HEK293 (cell line): ENCODE measurements at regions not wholly inside any gene's neighbourhood (a gene's known extent, or its start where the extent isn't known, plus 50 kb on each side); places are given as distances from the start of the nearest gene placed in this dataset.

Source experiments
- CTCF ChIP-seq: fragments of 450-650 bp; formaldehyde crosslinking; IDR thresholded peaks from 2 replicates; pipeline ENCODE4 v1.5.1; 2016; ENCODE audit warnings: missing biosample characterization, missing genetic modification characterization
- MYNN ChIP-seq: fragments of 450-650 bp; formaldehyde crosslinking; IDR thresholded peaks from 2 replicates; pipeline ENCODE4 v1.5.1; 2016; ENCODE audit warnings: missing biosample characterization, missing genetic modification characterization, borderline replicate concordance
- ZNF138 ChIP-seq: fragments of 450-650 bp; formaldehyde crosslinking; IDR thresholded peaks from 2 replicates; pipeline ENCODE4 v1.5.1; 2016; ENCODE audit warnings: missing biosample characterization, missing genetic modification characterization, borderline replicate concordance
- ZNF239 ChIP-seq: fragments of 450-650 bp; formaldehyde crosslinking; IDR thresholded peaks from 2 replicates; pipeline ENCODE4 v1.5.1; 2016; ENCODE audit warnings: missing biosample characterization, missing genetic modification characterization
- ZNF248 ChIP-seq: fragments of 450-650 bp; formaldehyde crosslinking; IDR thresholded peaks from 2 replicates; pipeline ENCODE4 v1.5.1; 2017; ENCODE audit warnings: missing biosample characterization, missing genetic modification characterization
- ZNF350 ChIP-seq: fragments of 450-650 bp; formaldehyde crosslinking; IDR thresholded peaks from 2 replicates; pipeline ENCODE4 v1.5.0; 2017; ENCODE audit warnings: missing biosample characterization, mild to moderate bottlenecking, missing genetic modification characterization
- ZNF561 ChIP-seq: fragments of 450-650 bp; IDR thresholded peaks from 2 replicates; pipeline ENCODE4 v1.5.1; 2018; ENCODE audit warnings: missing biosample characterization, missing genetic modification characterization, borderline replicate concordance
- ZNF707 ChIP-seq: fragments of 450-650 bp; formaldehyde crosslinking; IDR thresholded peaks from 2 replicates; pipeline ENCODE4 v1.5.1; 2016; ENCODE audit warnings: missing biosample characterization, missing genetic modification characterization
- TF ChIP-seq, protein P1 (sequence below): fragments of 450-650 bp; formaldehyde crosslinking; IDR thresholded peaks from 2 replicates; pipeline ENCODE4 v1.5.1; 2016; ENCODE audit warnings: missing biosample characterization, missing genetic modification characterization, borderline replicate concordance
- TF ChIP-seq, protein P2 (sequence below): fragments of 450-650 bp; formaldehyde crosslinking; IDR thresholded peaks from 2 replicates; pipeline ENCODE4; 2016; ENCODE audit warnings: missing biosample characterization, missing genetic modification characterization
- TF ChIP-seq, protein P3 (sequence below): fragments of 450-650 bp; formaldehyde crosslinking; IDR thresholded peaks from 2 replicates; pipeline ENCODE4 v1.5.1; 2016; ENCODE audit warnings: missing biosample characterization, missing genetic modification characterization
- TF ChIP-seq, protein P4 (sequence below): fragments of 450-650 bp; formaldehyde crosslinking; IDR thresholded peaks from 2 replicates; pipeline ENCODE4 v1.5.1; 2016; ENCODE audit warnings: missing biosample characterization, missing genetic modification characterization, low read depth

DNA sequence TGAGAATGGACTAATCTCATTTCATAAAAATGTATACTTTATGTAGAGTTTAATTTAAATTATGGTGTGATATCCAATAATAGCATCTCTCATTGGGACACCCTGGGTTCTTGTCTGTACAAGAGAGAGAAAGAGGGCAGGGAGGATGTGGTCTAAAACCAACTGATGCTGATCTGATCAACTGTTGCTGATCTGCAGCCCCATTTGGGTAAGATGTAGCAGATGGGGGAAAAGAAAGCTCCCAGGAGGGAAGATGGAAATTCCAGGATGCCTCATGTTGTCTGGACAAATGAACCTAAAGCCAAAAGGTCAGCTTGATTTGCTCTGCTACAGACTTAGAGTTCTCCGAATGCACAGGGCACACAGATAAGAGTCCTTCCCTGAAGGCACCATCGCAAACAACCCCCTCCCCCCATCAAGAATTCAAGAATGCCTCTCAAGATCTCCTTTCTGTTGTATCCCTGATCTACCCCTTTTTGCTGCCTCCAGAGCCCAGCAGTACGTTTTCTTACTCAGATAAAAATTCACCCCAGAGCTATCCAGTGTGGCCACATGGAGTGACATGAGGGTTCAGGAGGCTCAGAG lies 171.4 kb upstream of the INHBA start:
- TF ChIP-seq ZNF561 (tag by site-specific recombination) = no peak
- no peak for TF ChIP-seq CTCF
- TF ChIP-seq ZNF248 (tag by site-specific recombination) = no peak
- TF ChIP-seq MYNN = no peak
- TF ChIP-seq, protein P1, sequence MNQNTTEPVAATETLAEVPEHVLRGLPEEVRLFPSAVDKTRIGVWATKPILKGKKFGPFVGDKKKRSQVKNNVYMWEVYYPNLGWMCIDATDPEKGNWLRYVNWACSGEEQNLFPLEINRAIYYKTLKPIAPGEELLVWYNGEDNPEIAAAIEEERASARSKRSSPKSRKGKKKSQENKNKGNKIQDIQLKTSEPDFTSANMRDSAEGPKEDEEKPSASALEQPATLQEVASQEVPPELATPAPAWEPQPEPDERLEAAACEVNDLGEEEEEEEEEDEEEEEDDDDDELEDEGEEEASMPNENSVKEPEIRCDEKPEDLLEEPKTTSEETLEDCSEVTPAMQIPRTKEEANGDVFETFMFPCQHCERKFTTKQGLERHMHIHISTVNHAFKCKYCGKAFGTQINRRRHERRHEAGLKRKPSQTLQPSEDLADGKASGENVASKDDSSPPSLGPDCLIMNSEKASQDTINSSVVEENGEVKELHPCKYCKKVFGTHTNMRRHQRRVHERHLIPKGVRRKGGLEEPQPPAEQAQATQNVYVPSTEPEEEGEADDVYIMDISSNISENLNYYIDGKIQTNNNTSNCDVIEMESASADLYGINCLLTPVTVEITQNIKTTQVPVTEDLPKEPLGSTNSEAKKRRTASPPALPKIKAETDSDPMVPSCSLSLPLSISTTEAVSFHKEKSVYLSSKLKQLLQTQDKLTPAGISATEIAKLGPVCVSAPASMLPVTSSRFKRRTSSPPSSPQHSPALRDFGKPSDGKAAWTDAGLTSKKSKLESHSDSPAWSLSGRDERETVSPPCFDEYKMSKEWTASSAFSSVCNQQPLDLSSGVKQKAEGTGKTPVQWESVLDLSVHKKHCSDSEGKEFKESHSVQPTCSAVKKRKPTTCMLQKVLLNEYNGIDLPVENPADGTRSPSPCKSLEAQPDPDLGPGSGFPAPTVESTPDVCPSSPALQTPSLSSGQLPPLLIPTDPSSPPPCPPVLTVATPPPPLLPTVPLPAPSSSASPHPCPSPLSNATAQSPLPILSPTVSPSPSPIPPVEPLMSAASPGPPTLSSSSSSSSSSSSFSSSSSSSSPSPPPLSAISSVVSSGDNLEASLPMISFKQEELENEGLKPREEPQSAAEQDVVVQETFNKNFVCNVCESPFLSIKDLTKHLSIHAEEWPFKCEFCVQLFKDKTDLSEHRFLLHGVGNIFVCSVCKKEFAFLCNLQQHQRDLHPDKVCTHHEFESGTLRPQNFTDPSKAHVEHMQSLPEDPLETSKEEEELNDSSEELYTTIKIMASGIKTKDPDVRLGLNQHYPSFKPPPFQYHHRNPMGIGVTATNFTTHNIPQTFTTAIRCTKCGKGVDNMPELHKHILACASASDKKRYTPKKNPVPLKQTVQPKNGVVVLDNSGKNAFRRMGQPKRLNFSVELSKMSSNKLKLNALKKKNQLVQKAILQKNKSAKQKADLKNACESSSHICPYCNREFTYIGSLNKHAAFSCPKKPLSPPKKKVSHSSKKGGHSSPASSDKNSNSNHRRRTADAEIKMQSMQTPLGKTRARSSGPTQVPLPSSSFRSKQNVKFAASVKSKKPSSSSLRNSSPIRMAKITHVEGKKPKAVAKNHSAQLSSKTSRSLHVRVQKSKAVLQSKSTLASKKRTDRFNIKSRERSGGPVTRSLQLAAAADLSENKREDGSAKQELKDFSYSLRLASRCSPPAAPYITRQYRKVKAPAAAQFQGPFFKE (tag by site-specific recombination) = no peak
- TF ChIP-seq, protein P2, sequence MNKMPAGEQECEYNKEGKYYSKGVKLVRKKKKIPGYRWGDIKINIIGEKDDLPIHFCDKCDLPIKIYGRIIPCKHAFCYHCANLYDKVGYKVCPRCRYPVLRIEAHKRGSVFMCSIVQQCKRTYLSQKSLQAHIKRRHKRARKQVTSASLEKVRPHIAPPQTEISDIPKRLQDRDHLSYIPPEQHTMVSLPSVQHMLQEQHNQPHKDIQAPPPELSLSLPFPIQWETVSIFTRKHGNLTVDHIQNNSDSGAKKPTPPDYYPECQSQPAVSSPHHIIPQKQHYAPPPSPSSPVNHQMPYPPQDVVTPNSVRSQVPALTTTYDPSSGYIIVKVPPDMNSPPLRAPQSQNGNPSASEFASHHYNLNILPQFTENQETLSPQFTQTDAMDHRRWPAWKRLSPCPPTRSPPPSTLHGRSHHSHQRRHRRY (tag by site-specific recombination) = no peak
- TF ChIP-seq, protein P3, sequence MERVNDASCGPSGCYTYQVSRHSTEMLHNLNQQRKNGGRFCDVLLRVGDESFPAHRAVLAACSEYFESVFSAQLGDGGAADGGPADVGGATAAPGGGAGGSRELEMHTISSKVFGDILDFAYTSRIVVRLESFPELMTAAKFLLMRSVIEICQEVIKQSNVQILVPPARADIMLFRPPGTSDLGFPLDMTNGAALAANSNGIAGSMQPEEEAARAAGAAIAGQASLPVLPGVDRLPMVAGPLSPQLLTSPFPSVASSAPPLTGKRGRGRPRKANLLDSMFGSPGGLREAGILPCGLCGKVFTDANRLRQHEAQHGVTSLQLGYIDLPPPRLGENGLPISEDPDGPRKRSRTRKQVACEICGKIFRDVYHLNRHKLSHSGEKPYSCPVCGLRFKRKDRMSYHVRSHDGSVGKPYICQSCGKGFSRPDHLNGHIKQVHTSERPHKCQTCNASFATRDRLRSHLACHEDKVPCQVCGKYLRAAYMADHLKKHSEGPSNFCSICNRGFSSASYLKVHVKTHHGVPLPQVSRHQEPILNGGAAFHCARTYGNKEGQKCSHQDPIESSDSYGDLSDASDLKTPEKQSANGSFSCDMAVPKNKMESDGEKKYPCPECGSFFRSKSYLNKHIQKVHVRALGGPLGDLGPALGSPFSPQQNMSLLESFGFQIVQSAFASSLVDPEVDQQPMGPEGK (tag by site-specific recombination) = no peak
- no peak for TF ChIP-seq ZNF239 (tag by site-specific recombination)
- no peak for TF ChIP-seq ZNF138
- TF ChIP-seq ZNF707 (tag by site-specific recombination) = no peak
- TF ChIP-seq ZNF350 (tag by site-specific recombination) = no peak
- TF ChIP-seq, protein P4, sequence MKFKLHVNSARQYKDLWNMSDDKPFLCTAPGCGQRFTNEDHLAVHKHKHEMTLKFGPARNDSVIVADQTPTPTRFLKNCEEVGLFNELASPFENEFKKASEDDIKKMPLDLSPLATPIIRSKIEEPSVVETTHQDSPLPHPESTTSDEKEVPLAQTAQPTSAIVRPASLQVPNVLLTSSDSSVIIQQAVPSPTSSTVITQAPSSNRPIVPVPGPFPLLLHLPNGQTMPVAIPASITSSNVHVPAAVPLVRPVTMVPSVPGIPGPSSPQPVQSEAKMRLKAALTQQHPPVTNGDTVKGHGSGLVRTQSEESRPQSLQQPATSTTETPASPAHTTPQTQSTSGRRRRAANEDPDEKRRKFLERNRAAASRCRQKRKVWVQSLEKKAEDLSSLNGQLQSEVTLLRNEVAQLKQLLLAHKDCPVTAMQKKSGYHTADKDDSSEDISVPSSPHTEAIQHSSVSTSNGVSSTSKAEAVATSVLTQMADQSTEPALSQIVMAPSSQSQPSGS (tag by site-specific recombination) = no peak
